ENCODE measurements at regions not wholly inside any gene's neighbourhood (a gene's known extent, or its start where the extent isn't known, plus 50 kb on each side); places are given as distances from the start of the nearest gene placed in this dataset.

DNA sequence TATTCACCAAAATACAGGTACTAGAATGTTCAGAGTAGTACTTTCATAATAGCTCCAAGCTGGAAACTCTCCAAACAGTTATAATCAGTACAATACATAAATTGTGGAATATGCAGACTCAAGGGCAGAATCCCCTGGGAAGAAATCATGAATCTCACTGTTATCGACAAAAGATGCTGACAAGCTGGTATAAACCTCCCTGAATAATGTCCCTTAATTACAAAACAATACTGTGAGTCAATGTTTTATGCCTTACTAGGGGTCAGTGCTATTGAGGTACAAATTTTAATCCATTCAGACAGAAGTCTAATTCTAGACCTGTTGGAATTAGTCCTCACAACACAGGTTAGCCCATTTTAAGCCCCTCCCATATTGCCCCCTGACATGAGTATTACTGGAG lies 532.3 kb downstream of the DTWD2 start:
- no peak for TF ChIP-seq ZNF274 (IDR thresholded peaks at IDR 0.05; ENCODE audit: low read depth, low read length)
- no peak for TF ChIP-seq YY1 (IDR thresholded peaks at IDR 0.05; ENCODE audit: insufficient read depth, insufficient read length)

Measured in NT2/D1 (cell line).